ENCODE measurements at regions not wholly inside any gene's neighbourhood (a gene's known extent, or its start where the extent isn't known, plus 50 kb on each side); places are given as distances from the start of the nearest gene placed in this dataset.
"Not testable (repeated sequence)": the region's sequence is repeated elsewhere in the genome, so short reads cannot be mapped to it uniquely, and the experiment has no call there.

GRCh38 chr17:15802917-15803316 is 70.8 kb downstream of the TBC1D26 start:
- DNase-seq, result not testable (repeated sequence)

- DNase-seq, result not testable (repeated sequence)
These were observed 74.7 kb downstream of the TBC1D26 start for GRCh38 chr17:15806825-15807224.

- DNase-seq, result not testable (repeated sequence)
These were observed 81.3 kb downstream of the TBC1D26 start for GRCh38 chr17:15813388-15813787.

- DNase-seq, result not testable (repeated sequence)
These were observed 81.9 kb downstream of the TBC1D26 start for GRCh38 chr17:15814003-15814402.

GRCh38 chr17:15817861-15818260 is 85.8 kb downstream of the TBC1D26 start:
- DNase-seq, result not testable (repeated sequence)

- DNase-seq, result not testable (repeated sequence)
These were observed 90.2 kb downstream of the TBC1D26 start for GRCh38 chr17:15822280-15822679.

- DNase-seq, result peak; percentile 63 to 73
These were observed 96.7 kb downstream of the TBC1D26 start for GRCh38 chr17:15828727-15829314.

DNA sequence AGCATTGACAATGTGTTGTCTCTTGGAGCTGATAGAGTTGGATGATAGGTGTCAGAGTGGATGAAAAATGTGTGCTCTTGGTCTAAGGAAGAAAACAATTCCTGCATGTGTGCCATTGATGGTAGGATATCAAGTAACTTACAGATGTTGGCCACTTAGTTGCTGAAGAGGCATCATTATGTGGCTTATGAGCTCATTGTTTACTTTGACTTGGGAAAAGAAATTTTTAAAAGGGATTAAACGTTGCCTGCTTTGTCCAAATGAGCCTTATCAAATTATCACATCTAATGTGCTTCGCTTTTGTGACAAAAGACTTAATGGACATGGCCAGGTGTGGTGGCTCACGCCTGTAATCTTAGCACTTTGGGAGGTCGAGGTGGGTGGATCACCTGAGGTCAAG is 98.1 kb downstream of the TBC1D26 start:
- DNase-seq, result not testable (repeated sequence)

DNA sequence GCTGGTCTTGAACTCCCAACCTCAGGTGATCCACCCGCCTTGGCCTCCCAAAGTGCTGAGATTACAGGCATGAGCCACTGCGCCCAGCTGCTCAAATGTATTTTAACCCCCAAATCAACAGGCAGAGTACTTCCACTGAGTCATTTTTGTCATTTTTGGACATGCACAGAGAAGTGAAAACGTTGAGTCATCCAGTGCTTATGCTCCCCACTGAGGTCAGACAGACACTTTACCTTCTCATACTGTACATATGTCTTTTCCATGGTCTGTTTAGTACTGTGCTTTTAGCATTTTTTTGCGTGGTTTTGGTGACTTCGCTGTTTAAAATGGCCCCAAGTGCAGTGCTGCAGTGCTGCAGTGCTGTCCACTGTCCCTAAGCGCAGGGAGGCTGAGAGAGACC is 99.1 kb downstream of the TBC1D26 start:
- peak in 1 of 2 donors; percentile 18 for DNase-seq

DNA sequence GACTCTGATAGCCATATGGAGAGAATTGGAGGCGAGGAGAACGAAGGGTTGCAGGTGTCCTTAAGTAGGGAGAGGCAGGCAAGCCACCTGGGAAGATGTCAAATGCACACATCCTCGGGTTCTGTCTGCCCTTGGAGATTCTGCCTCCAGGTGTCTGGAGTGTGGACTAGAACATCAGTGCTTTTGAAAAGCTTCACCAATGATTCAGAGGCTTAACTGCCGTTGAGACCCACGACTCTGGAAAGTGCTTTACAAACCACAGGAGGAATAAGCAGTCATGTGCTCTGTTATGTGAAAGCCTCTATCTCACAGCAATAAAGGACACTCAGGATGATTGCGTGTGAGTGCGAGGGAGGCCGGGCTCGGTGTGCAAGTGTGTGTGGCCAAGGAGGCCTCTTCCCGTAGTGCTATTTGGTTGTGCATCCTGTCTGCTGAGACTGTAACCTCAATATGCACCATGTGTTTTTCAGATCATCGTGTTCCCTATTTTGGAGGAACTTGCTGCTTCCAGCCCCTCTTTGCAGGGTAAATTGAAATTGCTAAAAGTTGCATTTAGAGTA is 100.9 kb downstream of the TBC1D26 start:
- DNase-seq, result not testable (repeated sequence)

DNA sequence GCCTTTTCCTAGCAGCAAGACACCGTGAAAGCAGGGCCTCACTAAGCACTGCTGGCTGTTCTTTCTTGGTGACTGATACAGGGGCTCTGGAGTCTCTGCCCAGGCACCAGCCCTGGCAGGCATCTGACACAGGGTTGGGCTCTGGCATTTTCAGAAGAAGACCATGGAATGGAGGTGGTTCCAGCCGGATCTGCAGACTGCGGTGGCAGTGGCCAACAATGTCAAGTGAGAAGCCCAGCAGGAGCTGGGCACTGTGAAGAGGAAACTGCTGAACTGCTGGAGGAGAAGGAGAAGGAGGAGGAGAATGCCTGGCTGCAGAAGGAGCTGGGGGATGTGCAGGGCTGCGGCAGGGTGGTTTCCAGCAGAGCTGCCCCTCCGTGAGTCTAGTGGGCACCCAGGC is 101.8 kb downstream of the TBC1D26 start:
- not testable (repeated sequence) for DNase-seq

GRCh38 chr17:15835481-15835880 is 103.4 kb downstream of the TBC1D26 start:
- DNase-seq, result not testable (repeated sequence)

DNA sequence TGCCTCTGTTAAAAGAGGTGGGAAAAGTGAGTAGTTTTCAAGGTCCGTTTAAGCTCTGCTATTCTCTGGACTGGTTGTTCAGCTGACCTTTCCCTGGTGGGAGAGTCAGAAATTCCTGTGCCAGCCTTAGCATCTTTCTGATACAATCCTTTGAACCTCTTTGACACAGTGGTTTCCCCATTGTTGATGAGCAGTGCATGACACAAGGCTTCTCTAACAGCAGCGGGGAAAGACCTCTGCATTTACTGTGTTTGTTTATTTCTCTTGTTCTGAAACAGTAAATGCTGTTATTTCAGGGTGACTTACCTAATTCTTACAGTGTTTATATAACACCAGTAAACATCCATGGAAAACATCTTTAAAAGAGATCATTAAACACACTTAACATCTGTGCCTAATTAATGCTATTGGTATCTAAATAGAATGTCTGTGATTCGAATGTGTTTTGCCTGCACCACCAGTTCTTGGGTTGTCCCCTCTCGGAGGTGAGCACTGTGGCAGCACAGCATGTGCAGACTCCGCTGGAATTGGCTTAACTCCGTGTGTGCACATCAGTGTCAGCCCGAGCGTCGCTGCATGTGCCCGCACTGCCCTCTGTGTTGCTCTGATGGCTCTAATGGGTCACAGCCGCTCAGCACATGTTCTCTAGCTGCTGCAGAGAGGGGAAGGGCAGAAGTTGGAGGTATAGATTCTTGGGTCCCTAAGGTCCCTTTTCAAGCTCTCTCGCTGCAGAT is 104.3 kb downstream of the TBC1D26 start:
- DNase-seq, result not testable (repeated sequence)

DNA sequence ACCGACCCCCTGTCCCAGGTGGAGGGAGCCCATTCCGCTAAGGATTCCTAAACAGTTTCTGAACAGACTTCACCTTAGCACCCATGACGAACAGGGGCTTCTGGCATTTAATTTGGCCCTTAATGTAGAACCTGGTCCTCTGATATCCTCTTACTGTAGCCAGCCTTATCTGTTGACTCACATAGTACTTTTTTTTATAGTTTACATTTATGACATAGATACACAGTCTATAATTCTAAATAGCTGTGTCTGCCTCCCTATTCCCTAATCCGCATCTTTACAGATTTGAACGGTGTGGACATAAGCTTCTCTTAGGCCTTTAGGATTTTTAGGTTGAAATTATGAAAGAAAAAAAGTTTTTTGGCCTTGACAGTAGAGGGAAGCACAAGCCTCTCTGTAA is 104.9 kb downstream of the TBC1D26 start:
- DNase-seq, result not testable (repeated sequence)

- not testable (repeated sequence) for DNase-seq
These were observed 97.3 kb upstream of the ADORA2B start for GRCh38 chr17:15847447-15848229.

GRCh38 chr17:15849054-15849453 is 95.9 kb upstream of the ADORA2B start:
- peak; percentile 40 to 44 for DNase-seq

GRCh38 chr17:15850071-15850470 is 94.9 kb upstream of the ADORA2B start:
- not testable (repeated sequence) for DNase-seq

DNA sequence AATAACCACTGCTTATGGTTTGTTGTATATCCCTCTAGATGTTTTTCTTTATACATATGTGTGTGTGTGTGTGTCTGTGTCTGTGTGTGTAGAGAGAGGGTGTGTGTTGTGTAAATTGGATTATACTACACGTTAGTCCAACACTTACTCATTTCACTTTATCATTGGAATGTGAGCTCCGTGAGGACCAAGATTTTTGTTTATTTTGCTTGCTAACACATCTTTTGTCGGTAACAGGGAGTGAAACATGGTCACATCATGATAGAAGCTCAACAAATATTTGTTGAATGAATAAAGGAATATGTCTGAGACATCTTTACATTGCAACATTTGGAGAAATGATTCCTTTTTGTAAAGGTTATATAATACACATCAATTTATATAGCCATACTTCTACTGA is 94.2 kb upstream of the ADORA2B start:
- not testable (repeated sequence) for DNase-seq

- not testable (repeated sequence) for DNase-seq
These were observed 92.1 kb upstream of the ADORA2B start for GRCh38 chr17:15852863-15853262.

- DNase-seq, result not testable (repeated sequence)
These were observed 88.7 kb upstream of the ADORA2B start for GRCh38 chr17:15856191-15856590.

- not testable (repeated sequence) for DNase-seq
These were observed 88.2 kb upstream of the ADORA2B start for GRCh38 chr17:15856745-15857144.

DNA sequence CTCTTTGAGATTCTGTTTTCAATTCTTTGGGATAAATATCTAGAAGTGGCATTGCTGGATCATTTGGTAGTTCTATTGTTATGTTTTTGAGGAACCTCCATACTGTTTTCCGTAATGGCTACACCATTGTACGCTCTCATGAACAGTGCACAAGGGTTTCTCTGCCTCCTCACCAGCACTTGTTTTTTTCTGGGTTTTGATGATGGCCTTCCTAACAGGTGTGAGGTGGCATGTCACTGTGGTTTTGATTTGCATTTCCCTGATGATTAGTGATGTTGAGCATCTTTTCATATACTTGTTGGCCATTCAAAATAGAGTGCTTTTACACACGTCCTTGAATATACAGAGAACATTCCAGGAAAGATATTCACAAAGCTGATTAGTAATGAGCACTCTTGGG is 86.8 kb upstream of the ADORA2B start:
- not testable (repeated sequence) for DNase-seq

- DNase-seq, result not testable (repeated sequence)
These were observed 84.2 kb upstream of the ADORA2B start for GRCh38 chr17:15860774-15861173.

Data from CD4-positive, alpha-beta T cell treated with Interferon alpha-2 for 1 hour (primary cell).